Stimulated activated CD4-positive, alpha-beta T cell treated with anti-CD3 and anti-CD28 coated beads, Interleukin-4, amount 100 ng/mL, for 1 hour (primary cell): ENCODE measurements at regions not wholly inside any gene's neighbourhood (a gene's known extent, or its start where the extent isn't known, plus 50 kb on each side); places are given as distances from the start of the nearest gene placed in this dataset.

Experiments
- DNase-seq: peaks from one replicate; pipeline ENCODE4 v3.0.0-alpha.2; 2020

DNA sequence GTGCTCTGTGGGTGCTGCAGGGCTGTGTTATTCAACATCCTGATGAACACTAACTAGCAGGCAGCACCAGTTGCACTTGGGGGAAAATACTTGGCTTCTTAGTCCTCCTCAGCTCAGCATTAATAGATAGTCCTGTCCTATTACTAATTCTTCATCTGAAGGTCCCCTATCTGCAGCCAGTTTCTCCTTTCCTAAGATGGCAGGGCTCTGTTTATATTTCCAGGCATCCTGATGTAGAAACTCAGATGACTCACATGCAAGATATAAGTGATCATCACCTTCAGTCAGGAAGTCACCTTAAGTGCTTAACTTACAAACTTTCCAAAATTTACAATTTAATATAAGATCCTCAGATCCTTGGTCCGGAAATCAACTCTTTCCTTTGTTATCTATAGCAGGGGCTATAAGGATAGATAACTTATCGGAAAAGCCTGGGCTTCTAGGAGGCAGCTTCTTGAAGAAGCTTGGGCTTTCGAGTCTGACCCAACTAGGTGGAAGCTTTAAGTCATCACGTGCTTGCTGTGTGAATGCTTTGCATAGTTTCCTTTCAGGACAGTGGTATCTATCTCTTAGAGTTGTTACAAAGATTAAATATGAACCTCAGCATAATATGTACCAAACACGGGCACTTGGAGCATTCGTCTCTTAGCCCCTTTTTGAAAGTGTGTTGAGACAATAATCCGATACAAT, 181.0 kb upstream of the GRIP1 start:
- DNase-seq: no peak

DNA sequence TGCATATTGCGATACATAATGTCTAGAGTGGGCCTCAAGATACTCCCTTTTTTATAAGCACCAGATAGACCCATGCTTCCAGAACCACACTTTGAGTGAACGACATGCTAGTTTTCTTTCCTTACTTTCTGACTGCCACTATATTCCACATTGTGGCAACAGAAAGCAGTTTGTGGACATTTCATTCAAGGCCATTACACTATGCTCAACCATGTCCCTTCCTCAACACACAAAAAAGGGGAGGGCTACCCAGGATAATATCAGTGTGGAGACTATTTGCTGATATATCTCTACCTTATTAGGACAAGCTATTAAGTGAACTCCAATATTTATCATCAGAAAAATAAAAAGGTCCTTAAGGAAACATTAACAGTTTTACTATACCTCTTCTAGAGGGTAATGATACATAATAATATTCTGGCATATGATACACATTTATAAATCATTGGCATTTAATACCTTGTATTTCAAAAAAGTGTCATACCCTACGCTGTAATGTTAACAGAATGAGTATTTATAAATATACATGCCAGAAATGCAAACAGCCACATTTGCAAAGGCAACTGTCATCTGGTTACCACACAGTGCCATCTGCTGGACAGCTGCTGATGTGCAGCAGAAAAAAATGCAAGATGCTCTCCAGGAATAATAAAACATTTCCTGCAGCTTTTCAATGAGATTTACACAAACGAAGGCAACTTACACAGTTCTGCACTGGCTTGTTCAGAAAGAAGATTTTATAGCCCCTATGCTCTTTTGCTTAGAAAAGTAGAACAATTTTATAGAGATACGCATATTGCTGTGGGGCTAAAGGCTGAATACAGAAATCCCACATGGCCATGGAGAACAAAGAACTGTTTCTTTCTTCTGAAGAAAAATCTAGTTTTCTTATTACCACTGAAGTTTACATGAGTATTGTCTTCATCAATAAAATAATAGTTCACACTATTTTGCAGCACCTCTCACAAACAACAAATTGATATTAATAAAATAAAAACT, 182.2 kb upstream of the GRIP1 start:
- peak; percentile 63 for DNase-seq

DNA sequence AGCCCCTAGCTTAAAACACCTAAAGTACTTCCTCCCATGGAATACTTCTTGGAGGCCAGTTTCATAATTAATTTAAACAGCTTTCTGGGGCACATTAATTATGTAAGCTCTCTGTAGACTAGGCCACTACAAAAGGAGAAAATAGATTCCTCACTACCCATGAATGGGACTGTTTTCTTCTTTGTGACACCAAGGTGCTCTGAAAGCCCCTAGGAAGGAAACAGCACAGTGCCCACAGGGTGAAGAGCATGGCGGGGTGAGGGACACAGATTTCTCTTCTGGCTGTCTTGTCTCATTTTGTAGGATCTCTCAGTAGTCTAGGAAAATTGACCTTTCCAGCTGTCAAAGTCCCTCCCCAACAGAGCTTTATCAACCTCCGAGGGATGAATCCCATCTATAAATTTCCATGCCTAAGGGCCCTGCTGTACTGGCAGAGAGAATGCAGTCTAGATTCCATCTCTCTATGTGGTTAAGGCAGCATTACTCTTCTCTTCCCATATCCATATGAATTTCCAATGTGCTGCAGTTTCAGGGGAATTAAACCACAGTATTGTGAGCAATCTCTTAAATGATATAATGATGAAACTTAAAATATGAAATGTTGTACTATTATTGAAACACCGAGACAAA, 183.6 kb upstream of the GRIP1 start:
- no peak for DNase-seq

GRCh38 chr12:66863276-66863675, 184.4 kb upstream of the GRIP1 start:
- DNase-seq: no peak

- DNase-seq: no peak
These were observed 199.0 kb upstream of the GRIP1 start for GRCh38 chr12:66877925-66878324.

DNA sequence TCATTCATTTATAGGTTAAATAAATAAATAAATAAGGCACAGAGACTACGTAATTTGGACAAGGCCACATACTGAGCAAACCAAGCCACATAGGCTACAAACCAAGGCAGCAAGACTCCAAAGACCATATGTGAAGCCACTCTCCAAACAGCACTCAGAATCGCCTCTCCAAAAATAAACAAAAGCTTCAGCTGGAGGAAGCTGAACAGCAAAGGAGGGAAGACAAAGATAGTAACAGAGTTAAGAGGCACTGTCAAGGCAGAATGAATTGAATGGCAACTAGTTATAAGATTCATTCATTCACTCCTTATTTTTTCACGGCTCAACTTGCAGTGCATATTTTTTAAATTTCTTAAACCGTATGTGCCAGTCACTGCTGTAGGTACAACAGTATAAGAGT, 200.5 kb upstream of the GRIP1 start:
- no peak for DNase-seq

DNA sequence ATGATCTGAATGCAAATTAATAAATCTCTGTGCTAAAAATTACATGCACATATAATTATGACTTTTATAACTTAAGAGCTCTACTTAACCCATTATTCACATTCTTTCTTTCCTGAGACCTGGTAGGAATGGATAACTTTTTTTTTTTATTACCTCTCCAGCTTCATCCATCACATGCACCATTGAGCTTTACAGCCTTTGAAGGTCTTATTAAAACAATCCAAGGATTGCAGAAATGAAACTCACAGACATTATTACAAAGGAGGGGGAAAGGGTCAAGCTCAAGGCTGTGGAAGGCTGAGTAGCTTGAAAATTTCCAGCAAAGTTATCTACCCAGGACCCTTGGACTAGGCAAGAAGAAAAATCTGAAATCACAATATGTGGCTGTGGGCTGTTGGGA, 202.5 kb upstream of the GRIP1 start:
- DNase-seq: no peak

GRCh38 chr12:66884091-66884490, 205.2 kb upstream of the GRIP1 start:
- DNase-seq: no peak

- DNase-seq: no peak
These were observed 206.4 kb upstream of the GRIP1 start for GRCh38 chr12:66885115-66885875.

- DNase-seq: no peak
These were observed 217.9 kb upstream of the GRIP1 start for GRCh38 chr12:66896797-66897196.

- no peak for DNase-seq
These were observed 220.0 kb upstream of the GRIP1 start for GRCh38 chr12:66898700-66899469.

GRCh38 chr12:66899588-66899987, 220.7 kb upstream of the GRIP1 start:
- DNase-seq: no peak

DNA sequence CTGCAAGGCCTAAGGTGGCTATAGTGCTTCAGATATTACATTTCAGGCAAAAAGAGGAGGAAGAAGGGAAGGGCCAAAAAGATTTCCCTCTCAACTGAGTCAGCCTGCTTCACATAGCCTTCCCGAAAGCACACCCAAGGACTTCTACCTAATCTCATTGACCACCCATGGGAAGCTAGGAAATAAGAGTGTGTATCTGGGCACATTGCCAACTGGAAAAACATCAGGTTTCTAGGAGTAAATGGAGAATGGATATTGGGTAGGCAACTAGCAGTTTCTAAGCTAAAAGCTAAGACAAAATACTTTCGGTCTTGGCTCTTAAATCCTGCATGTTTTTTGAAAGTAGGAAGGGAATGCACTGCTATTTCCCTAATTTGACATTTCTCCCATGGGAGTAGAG, 221.7 kb upstream of the GRIP1 start:
- DNase-seq: no peak

- no peak for DNase-seq
These were observed 222.5 kb upstream of the GRIP1 start for GRCh38 chr12:66901138-66901932.

DNA sequence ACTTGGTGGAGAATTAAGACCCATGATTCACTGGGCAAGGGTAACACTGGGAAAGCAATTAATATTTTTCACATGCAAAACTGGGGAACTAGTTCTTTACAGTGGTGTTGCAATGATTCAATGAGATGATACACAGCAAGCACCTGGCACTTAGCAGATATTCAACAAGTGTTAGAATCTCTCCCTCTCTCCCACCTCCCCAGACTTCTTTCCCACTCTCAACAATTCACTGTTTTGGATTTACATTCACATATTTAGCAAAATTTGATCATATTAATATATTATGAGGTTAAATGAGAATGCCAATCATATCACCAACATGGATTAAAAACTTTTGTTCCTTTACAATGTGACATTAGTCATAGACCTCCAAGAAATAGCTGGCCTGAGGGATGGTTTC, 223.1 kb upstream of the GRIP1 start:
- DNase-seq: no peak

- no peak for DNase-seq
These were observed 225.0 kb upstream of the GRIP1 start for GRCh38 chr12:66903782-66904396.

GRCh38 chr12:66905201-66905600, 226.3 kb upstream of the GRIP1 start:
- DNase-seq: no peak

DNA sequence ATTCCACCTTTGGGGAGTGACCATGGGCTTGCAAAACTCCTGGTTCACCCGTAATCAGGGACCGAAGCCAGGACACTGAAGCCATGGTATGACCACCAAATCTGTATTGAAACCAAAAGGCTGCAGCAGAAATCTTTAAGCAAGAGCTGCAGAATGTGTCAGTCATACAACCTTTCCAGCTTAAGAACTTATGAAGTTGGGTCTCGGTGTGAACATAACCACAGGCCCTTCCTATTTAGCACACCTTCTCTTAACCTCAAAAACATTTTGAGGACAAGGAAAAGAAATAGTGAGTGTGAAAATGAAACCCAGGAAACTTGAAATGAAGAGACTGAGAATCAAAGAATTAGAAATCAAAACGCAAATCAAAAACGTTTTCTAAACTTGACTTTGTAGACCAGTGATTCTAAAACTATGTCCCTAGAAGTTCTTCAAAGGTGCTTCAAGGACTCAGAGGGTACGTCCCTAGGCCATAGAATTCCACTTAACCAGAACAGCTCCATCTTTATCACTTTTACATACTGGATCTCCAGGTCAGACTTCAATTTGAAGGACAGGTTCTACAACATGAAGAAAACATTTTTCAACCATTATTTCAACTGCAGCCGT, 231.6 kb upstream of the GRIP1 start:
- no peak for DNase-seq

GRCh38 chr12:66915306-66915904, 236.5 kb upstream of the GRIP1 start:
- DNase-seq: no peak

GRCh38 chr12:66916189-66916588, 237.3 kb upstream of the GRIP1 start:
- DNase-seq: no peak
